Mesodermal cell (in vitro differentiated cells): ENCODE measurements at regions not wholly inside any gene's neighbourhood (a gene's known extent, or its start where the extent isn't known, plus 50 kb on each side); places are given as distances from the start of the nearest gene placed in this dataset.

Experiments used
- H3K27ac ChIP-seq: 2 replicates; pipeline ENCODE4 v1.7.0; 2013; ENCODE audit warnings: mild to moderate bottlenecking, low read depth, low read length, moderate library complexity; ENCODE audit not compliant: severe bottlenecking
- H3K36me3 ChIP-seq: 2 replicates; pipeline ENCODE4 v1.7.1; 2013; ENCODE audit warnings: mild to moderate bottlenecking, low read length, moderate library complexity; ENCODE audit not compliant: control insufficient read depth, insufficient read depth
- H3K4me1 ChIP-seq: one replicate; pipeline ENCODE4 v1.7.1; 2013; ENCODE audit warnings: mild to moderate bottlenecking, low read length; ENCODE audit not compliant: insufficient read depth, control insufficient read depth, poor library complexity, severe bottlenecking
- H3K4me3 ChIP-seq: 2 replicates; pipeline ENCODE4 v1.7.0; 2013; ENCODE audit warnings: low read length, control low read depth, mild to moderate bottlenecking; ENCODE audit not compliant: insufficient read depth, poor library complexity, severe bottlenecking; ENCODE audit errors: extremely low read depth
- H3K9me3 ChIP-seq: 2 replicates; pipeline ENCODE4 v1.7.1; 2013; ENCODE audit warnings: mild to moderate bottlenecking, low read length, moderate library complexity; ENCODE audit not compliant: control insufficient read depth
- WGBS, 2 experiments: methylation state at CpG; one replicate each; pipeline ENCODE4 v1.1.5; 2013; ENCODE audit warnings: missing lambda C conversion rate in 2 of 2; ENCODE audit not compliant: insufficient coverage in 2 of 2; 5-methylcytosine and 5-hydroxymethylcytosine counted together

DNA sequence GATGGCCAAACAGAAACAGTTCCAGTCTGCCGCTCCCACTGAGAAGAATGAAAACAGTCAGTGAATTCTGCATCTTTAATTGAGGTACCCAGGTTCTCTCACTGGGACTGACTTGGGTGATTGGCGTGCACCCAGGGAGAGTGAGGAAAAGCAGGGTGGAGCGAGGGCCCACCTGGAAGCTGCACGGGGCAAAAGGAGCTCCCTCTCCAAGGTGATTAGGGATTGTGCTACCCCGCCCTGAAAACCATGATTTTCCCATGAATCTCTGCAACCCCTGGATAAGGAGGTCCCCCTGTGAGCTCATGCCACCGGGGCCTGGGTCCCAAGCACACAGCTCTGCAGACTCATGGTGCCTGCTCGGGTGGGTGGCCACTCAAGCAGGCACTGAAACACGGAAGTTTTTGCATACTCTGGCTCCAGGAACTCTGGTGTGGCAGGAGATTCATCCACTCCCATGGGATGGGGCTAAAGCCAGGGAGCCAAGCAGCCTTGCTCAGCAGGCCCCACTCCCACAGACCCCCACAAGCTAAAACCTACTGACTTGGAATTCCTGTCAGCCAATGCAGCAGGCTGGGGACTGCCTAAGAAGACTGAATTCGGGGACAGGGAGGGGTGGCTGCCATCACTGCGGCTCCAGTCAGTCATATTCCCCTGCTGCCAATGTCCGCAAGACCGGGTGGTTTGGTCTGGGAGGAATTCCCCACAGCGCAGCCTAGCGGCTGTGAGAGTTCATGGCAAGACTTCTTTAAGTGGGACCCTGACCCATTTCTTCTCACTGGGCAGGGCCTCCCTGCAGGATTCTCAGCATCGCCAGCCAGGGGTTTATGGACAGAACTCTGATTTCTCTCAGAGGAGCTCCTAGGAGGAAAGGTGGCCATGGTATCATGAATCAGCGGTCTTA is 652.2 kb upstream of the RGMB start:
- WGBS, 2 experiments, result 89 to 92% methylated on average over 14 to 16 of the region's 16 CpGs
- Histone ChIP-seq H3K36me3 (no peaks in the 10 kb centered on the region), H3K9me3 (no peaks in the 10 kb centered on the region), H3K4me1 (no peaks in the 10 kb centered on the region), H3K27ac (no peak overlapping the region), H3K4me3 (no peak overlapping the region)

DNA sequence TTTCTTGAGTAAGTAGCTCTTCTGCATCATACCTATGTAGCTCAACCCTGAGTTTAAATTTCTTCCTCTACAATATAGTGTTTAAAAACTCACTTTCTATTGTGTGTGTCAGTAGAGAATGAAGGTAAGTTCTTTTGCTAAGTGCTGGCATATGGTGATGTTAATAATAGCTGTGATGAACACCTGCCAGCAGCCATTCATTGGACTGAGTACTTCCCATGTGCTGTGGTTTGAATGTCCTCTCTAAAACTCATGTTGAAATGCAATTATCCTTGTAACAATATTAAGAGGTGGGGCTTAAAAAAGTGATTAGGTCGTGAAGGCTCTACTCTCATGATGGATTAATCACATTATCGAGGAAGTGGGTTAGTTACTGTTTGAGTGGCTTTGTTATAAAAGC is 645.2 kb upstream of the RGMB start:
- H3K27ac ChIP-seq, result no peak overlapping the region
- no peaks in the 10 kb centered on the region for H3K36me3 ChIP-seq
- no peak overlapping the region for H3K4me3 ChIP-seq
- no CpG with 5 or more reads among the region's 2 CpGs for WGBS, 2 experiments
- H3K4me1 ChIP-seq, result no peaks in the 10 kb centered on the region
- H3K9me3 ChIP-seq, result no peaks in the 10 kb centered on the region

DNA sequence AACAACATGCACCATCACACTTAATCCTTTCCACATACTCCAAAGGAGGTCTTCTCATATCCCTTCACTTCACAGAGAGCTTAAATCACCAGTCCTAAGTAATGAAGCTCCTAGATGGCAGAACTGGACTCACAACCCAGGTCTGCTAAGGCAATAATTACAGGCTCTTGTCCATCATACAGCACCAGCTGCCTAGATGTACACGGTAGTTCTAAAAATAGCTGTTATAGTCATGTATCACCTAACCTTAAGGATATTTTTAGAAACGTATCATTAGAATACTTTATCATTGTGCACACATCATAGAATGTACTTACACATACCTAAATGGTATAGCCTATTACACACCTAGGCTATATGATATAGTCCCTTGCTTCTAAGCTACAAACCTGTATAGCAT is 644.6 kb upstream of the RGMB start:
- H3K4me1 ChIP-seq, result no peaks in the 10 kb centered on the region
- H3K36me3 ChIP-seq, result no peaks in the 10 kb centered on the region
- WGBS, 2 experiments, result 88 to 100% methylated on average over 1 of the region's 2 CpGs
- H3K4me3 ChIP-seq, result no peak overlapping the region
- no peaks in the 10 kb centered on the region for H3K9me3 ChIP-seq
- no peak overlapping the region for H3K27ac ChIP-seq

DNA sequence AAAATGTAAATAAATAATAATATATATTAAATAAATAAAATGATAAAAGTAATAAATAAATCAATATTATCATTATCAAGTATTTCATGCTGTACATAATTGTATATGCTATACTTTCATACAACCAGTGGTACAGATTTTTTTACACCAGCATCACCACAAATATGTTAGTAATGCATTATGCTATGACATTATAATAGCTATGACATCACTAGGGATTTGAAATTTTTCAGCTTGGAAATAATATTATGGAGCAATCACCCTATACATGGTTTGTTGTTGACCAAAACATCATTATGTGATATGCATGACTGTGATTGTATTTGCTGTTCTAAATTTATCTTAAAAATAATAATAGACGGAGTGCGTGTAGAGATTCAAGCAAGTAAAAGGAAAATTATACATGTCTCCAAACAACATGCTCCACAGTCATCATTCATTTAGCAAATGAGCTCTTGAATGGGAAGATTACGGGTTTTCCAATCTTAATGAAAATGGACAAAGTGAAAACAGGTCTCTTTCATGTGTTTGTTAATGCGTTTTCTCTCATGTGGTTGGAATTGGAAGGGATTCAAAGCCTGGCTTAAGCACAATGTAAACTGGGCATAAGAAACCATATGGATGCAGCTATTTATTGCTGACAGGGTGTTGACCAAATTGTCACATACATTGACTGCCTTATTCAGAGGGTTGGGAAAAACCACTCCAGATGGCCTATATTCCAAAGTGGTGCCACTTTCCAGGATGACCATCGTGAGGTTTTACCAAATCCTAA is 643.0 kb upstream of the RGMB start:
- Histone ChIP-seq H3K4me3 (no peak overlapping the region), H3K36me3 (no peaks in the 10 kb centered on the region)

DNA sequence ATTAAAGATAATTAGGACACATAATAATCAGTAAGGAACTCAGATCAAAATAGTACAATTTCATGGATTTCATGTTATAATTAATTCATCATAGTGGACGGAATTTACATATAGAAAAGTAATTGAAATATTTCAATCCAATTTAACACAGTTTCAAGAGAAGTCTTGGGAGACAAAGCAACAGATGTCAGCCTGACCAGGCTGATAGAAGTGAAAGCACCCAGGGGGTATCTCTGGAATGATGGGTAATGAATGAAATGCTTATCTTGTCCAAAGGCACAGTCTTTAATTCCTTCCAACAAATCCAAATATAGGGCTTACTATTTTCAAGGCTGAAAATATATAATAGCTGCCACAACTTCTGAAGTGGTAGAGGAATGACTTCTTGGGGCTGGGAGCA is 629.3 kb upstream of the RGMB start:
- Histone ChIP-seq H3K36me3 (no peaks in the 10 kb centered on the region), H3K27ac (no peak overlapping the region), H3K4me1 (no peaks in the 10 kb centered on the region), H3K9me3 (no peaks in the 10 kb centered on the region), H3K4me3 (no peak overlapping the region)
- WGBS, 2 experiments, result no CpG with 5 or more reads among the region's 1 CpG

More for the DNA sequence above, 643.0 kb upstream of the RGMB start:
- 90 to 100% methylated on average over 2 to 3 of the region's 5 CpGs for WGBS, 2 experiments
- Histone ChIP-seq H3K4me1 (no peaks in the 10 kb centered on the region), H3K9me3 (no peaks in the 10 kb centered on the region), H3K27ac (no peak overlapping the region)

- no peaks in the 10 kb centered on the region for H3K4me1 ChIP-seq
- H3K4me3 ChIP-seq, result no peak overlapping the region
- H3K36me3 ChIP-seq, result no peaks in the 10 kb centered on the region
- no peaks in the 10 kb centered on the region for H3K9me3 ChIP-seq
- WGBS, 2 experiments, result 85 to 90% methylated on average over 2 of the region's 2 CpGs
- no peak overlapping the region for H3K27ac ChIP-seq
Measured at GRCh38 chr5:98144710-98145109, 628.8 kb upstream of the RGMB start.

- Histone ChIP-seq H3K36me3 (no peaks in the 10 kb centered on the region), H3K9me3 (no peaks in the 10 kb centered on the region), H3K27ac (no peak overlapping the region), H3K4me3 (no peak overlapping the region), H3K4me1 (no peaks in the 10 kb centered on the region)
- WGBS, 2 experiments, result 93 to 100% methylated on average over 1 to 4 of the region's 4 CpGs
Measured at GRCh38 chr5:98157368-98157767, 616.1 kb upstream of the RGMB start.

GRCh38 chr5:98158440-98158839 is 615.0 kb upstream of the RGMB start:
- Histone ChIP-seq H3K4me1 (no peaks in the 10 kb centered on the region), H3K9me3 (no peaks in the 10 kb centered on the region), H3K27ac (no peak overlapping the region), H3K36me3 (no peaks in the 10 kb centered on the region), H3K4me3 (no peak overlapping the region)
- 95% methylated on average over 5 of the region's 6 CpGs; no CpG with 5 or more reads in 1 of the 2 experiments for WGBS, 2 experiments

GRCh38 chr5:98163796-98164493 is 609.5 kb upstream of the RGMB start:
- Histone ChIP-seq H3K9me3 (no peaks in the 10 kb centered on the region), H3K4me3 (no peak overlapping the region), H3K4me1 (no peaks in the 10 kb centered on the region), H3K36me3 (no peaks in the 10 kb centered on the region), H3K27ac (no peak overlapping the region)
- whole genome bisulfite sequencing, 2 experiments, result 100% methylated on average over 2 to 4 of the region's 4 CpGs

- whole genome bisulfite sequencing, 2 experiments, result 100% methylated on average over 2 of the region's 2 CpGs; no CpG with 5 or more reads in 1 of the 2 experiments
Measured at GRCh38 chr5:98168871-98169270, 604.6 kb upstream of the RGMB start.

More at GRCh38 chr5:98168871-98169270, 604.6 kb upstream of the RGMB start:
- Histone ChIP-seq H3K9me3 (no peaks in the 10 kb centered on the region), H3K4me1 (no peaks in the 10 kb centered on the region), H3K36me3 (no peaks in the 10 kb centered on the region), H3K4me3 (no peak overlapping the region), H3K27ac (no peak overlapping the region)
